NCI-H82 (cell line): ENCODE measurements at regions not wholly inside any gene's neighbourhood (a gene's known extent, or its start where the extent isn't known, plus 50 kb on each side); places are given as distances from the start of the nearest gene placed in this dataset.

Experiments used
- DNase-seq: peaks from one replicate; lab custom pipeline; 2025; lab: John Stamatoyannopoulos, UW

GRCh38 chr22:47718337-47718736, 955.9 kb downstream of the TBC1D22A start:
- DNase-seq = no peak

- DNase-seq = no peak
Measured at GRCh38 chr22:47716890-47717615, 954.6 kb downstream of the TBC1D22A start.

GRCh38 chr22:47715866-47716578, 953.6 kb downstream of the TBC1D22A start:
- no peak for DNase-seq

GRCh38 chr22:47713941-47714340, 951.5 kb downstream of the TBC1D22A start:
- DNase-seq = no peak

- DNase-seq = no peak
Measured at GRCh38 chr22:47710135-47710534, 947.7 kb downstream of the TBC1D22A start.

GRCh38 chr22:47705350-47705749, 942.9 kb downstream of the TBC1D22A start:
- no peak for DNase-seq

GRCh38 chr22:47698906-47699305, 936.5 kb downstream of the TBC1D22A start:
- no peak for DNase-seq

GRCh38 chr22:47697861-47698260, 935.4 kb downstream of the TBC1D22A start:
- no peak for DNase-seq

- DNase-seq = no peak
Measured at GRCh38 chr22:47696776-47697175, 934.3 kb downstream of the TBC1D22A start.

GRCh38 chr22:47695176-47695575, 932.7 kb downstream of the TBC1D22A start:
- no peak for DNase-seq

GRCh38 chr22:47694536-47695130, 932.2 kb downstream of the TBC1D22A start:
- DNase-seq = no peak

GRCh38 chr22:47693606-47694005, 931.2 kb downstream of the TBC1D22A start:
- DNase-seq = no peak

GRCh38 chr22:47692811-47693210, 930.4 kb downstream of the TBC1D22A start:
- DNase-seq = no peak

- no peak for DNase-seq
Measured at GRCh38 chr22:47691152-47691895, 928.9 kb downstream of the TBC1D22A start.

- DNase-seq = no peak
Measured at GRCh38 chr22:47690586-47690985, 928.1 kb downstream of the TBC1D22A start.

GRCh38 chr22:47690166-47690565, 927.7 kb downstream of the TBC1D22A start:
- DNase-seq = no peak

GRCh38 chr22:47687776-47688175, 925.3 kb downstream of the TBC1D22A start:
- DNase-seq = no peak

- no peak for DNase-seq
Measured at GRCh38 chr22:47687346-47687655, 924.9 kb downstream of the TBC1D22A start.

GRCh38 chr22:47686594-47687345, 924.3 kb downstream of the TBC1D22A start:
- no peak for DNase-seq

GRCh38 chr22:47681411-47682165, 919.1 kb downstream of the TBC1D22A start:
- DNase-seq = no peak

- DNase-seq = no peak
Measured at GRCh38 chr22:47678636-47679287, 916.3 kb downstream of the TBC1D22A start.
